GM21723 (cell line): ENCODE measurements at regions not wholly inside any gene's neighbourhood (a gene's known extent, or its start where the extent isn't known, plus 50 kb on each side); places are given as distances from the start of the nearest gene placed in this dataset.

ENCODE experiments used
- ATAC-seq: cut with Tn5 transposase; IDR thresholded peaks from one replicate; pipeline ENCODE4 v1.9.1; 2021; ENCODE audit warnings: mild to moderate bottlenecking, moderate library complexity; ENCODE audit not compliant: unreplicated experiment

DNA sequence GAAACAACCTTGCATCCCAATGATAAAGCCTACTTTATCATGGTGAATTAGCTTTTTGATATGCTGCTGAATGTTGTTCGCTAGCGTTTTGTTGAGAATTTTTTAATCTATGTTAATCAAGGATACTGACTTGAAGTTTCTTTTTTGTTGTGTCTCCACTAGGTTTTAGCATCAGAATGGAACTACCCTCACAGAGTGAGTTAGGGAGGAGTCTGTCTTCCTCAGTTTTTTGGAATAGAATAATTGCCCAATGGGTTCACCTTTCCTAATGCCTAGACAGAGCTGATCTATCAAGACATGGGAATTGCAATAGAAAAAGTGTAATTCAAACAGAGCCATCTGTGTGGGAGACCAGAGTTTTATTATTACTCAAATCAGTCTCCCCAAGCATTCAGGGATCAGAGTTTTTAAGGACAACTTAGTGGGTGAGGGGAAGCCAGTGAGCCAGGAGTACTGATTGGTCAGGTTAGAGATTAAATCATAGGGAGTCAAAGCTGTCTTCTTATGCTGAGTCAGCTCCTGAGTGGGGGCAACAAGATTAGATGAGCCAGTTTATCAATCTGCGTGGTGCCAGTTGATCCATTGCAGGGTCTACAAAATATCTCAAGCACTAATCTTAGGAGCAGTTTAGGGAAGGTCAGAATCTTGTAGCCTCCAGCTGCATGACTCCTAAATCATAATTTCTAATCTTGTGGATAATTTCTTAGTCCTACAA lies 237.4 kb upstream of the PPP2R3A start:
- no peak for ATAC-seq

DNA sequence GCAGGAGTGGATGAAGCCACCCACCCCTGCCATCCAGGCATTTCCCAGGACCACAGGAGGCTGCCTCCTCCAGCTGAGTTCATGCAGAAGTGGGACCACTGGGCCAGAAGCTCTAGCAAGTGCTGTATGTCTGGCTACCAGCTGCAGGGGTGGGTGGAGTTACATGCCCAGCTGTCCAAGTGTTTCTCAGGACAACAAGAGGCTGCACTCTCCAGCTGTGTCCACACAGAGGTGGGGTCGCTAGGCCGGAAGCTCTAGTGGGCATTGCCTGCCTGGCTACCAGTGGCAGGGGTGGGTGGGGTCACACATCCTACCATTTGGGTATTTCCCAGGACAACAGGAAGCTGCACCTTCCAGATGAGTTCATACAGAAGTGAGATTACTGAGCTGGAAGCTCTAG lies 234.0 kb upstream of the PPP2R3A start:
- ATAC-seq, result no peak

DNA sequence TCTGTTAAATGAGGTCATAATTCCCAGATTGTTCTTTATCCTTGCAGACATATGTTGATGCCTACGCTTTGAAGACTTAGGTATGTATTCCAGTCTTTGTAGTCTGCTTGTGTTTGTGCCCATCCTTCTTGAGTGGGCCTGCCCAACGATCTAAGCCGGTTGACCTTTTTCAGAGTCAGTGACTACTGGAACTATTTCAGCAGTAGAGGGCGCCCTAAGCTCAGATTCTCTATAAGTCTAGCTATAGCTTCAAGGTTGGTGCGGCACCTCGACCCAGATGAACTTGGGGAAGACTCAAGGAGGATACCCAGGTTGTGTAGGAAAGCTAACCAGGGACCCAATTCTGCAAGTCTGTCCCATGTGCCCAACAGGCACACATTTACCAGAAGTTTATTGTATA lies 228.8 kb upstream of the PPP2R3A start:
- no peak for ATAC-seq

DNA sequence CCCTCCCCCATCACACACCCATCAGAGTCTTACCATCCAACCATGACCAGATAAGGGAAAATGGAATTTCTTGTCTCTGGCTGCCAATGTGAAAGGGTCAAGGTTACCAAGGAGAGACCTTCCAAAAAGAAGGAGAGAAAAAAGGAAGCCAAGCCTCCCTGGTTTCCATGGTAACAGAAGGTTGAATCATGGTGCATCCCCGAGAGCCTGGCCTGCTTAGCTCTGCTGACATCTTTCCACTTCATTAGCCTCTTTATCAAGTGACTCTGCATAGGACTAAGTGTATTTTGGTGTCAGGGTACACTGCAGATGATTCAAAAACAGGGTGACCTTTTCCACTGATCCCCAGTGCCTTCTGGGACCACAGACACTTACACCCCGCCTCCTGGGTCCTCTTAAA lies 225.7 kb upstream of the PPP2R3A start:
- ATAC-seq, result no peak

DNA sequence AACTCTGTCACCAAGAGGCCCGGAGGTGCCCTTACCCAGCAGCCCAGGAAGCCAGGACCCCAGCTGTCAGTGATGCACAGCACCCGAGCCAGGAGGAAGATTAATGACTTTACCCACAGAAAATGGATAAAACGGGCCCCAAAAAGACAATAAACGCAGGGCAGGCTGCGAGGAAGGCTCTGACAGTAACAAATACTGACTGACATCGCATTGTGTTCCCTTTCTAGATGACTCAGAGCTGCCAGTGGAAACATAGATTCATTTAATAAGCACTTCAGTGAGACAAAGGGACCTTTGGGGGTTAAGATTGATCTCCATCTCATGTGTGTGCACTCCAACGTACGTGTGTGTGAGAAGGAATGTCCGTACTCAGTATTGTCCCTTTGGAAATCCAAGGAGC lies 225.3 kb upstream of the PPP2R3A start:
- ATAC-seq, result no peak

DNA sequence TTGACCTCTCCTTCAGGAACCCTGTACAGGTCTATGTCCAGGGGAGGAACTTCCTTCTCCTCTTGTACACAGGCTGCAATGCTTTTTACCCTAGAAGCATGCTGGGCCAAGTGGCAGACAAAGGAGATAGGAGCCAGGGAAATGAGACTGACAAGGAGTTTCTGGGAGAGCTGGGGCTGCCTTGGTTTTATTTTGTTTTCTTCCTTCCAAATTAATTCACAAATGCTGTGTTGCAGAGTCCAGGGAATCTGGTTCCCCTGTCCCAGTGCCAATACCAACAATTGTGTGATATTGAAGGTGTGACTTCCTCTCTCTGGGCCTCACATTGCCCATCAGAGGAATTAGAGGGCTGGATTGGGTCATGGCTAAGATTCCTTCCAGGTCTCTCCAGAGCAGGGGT lies 224.8 kb upstream of the PPP2R3A start:
- no peak for ATAC-seq

DNA sequence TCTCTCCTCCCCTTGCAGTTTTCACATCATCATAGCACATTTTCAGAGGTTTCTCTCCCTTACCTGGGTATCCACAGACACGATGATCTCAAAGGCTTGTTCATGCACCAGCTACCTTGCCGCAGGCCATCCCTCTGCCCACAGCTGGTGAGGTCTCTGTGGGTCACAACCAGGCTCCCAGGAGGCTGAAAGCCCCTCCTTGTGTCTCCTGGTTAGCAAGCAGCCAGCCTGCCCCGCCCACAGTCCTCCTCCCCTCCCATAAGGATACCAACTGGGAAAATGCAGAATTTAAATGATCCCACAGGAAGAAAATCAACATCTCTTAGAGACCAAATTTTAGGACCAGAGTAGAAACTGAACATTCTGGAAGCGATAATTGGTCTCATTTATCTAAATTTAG lies 213.5 kb upstream of the PPP2R3A start:
- ATAC-seq, result no peak

DNA sequence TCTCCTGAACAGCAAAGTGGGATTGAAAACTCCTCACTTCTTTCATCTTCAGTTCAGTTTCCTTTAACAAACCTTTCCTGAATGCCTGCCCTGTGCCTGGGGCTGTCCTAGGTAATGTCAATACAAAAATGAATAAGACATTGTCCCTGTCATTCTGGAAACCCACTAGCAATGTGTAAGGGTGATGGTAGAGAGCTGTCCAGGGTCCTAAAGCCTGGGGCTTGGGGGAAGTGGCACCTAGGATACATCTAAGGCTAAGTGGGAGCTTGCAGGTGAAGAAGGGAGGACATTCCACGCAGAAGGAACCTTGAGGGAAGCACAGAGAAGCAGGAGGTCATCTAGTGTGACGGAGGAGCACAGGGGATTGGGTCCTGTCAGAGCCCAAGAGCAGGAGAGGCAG lies 212.7 kb upstream of the PPP2R3A start:
- no peak for ATAC-seq

DNA sequence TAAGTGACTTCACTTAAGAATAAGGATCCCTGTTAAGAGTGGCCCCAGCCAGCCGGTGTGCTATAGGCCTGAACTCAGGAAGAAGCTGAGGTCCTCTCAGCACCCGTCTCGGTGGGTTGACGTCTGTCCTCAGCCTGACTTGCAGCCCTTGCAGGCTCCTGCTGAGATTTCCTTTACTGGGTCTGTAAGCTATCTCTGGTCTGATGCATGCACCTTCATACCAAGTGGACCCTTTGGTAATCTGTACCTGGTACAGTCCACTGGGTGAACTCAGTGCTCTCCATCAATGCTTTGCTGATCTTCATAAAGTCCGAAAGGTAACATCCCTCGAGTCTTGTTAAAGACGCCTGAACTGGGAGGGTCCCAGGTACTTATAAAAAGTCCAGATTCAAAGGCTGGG lies 212.0 kb upstream of the PPP2R3A start:
- no peak for ATAC-seq

DNA sequence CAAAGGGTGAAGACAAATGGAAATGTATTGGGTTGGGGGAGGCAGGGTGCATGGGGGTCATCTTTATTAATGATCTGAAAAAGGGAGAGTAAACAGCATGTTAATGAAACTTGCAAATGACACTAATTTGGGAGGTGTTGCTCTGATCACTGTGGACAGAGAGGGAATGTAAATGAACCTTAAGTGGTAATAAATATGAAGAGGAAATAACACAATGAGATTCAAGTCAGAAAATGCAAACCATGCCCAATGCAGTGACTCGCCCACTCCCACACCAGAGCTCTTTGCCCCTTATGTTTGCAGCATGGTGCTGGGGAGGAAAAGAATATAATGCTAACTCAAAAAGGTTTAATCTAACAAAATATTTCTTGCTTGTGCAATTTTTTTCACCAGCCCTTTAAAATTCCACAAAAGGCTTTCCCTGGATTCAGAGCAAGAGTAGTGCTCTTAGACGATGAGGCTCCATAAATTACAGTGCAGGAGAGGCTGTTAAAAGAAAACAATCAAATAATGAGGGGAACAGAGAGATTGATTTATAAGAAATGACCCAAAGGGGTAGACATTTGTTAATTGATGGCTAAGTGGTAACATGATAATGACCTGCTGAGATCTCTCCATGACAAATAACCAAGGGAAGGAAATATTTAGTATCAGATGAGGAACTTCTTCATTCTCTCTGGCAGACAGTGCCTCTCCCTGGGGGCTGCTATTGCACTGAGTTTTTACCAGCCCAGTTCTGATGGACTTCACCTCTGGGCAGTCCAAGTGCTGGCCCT lies 210.0 kb upstream of the PPP2R3A start:
- no peak for ATAC-seq

DNA sequence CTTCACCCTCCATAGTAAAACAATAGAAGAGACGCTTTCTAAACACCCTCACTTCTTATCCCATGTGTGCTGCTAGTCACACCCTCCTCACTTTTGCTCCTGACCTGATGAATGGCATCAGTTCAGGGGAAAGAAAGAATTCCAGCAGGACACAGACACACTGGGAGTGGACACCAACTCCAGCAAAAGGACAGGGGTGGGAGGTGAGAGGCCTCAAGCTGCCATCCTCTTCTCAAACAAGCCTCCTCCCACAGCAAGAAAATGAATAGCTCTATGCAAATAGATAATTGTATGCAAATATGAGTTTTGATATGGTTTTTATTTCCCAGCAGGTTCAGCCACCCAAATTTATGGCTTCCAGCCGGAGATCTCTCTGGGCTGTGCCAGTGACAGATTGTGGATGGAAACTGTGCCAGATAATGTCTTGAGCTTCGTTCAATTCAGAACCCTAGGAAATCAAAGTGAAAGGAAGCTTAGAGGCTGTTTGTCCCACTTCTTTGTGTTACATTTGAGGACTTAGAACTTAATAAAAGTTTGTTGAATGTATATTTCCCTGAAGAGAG lies 209.3 kb upstream of the PPP2R3A start:
- ATAC-seq, result no peak

DNA sequence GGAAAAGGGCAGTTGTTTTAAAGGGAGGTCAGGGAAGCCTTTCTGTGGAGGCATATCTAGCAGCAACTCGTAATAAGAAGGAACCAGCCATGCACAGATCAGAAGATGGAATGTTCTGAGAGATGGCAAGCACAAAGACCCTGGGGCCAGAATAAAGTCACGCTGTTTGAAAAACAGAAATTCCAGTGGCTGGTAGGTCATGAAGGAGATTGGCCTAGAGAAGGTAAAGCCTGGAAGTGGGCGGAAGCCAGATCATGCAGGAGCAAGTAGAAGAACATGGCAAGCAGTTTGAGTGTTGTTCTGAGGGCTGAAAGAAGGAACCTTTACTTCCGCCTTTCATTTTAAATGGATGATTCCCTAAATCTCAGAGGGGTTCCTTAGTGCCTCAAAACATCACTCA lies 208.1 kb upstream of the PPP2R3A start:
- no peak for ATAC-seq

DNA sequence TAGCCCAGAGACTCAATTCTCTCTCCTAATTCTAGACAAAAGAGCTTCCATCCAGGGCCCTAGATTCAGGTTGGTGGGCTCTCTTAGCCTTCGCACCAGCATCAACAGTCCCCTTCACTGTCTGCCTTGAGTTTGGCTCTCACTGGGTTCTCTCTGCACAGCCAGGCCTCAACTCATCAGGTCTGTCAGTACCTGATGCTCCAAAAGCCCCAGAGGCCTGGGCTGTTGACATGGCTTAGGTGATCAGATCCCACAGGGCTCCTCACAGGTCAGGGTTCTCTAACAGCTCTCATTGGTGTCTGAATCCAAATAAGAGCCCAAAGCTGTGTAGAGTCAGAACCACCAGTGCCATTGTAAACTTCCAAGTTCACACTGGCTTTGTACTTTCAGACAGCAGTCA lies 206.6 kb upstream of the PPP2R3A start:
- ATAC-seq, result no peak

DNA sequence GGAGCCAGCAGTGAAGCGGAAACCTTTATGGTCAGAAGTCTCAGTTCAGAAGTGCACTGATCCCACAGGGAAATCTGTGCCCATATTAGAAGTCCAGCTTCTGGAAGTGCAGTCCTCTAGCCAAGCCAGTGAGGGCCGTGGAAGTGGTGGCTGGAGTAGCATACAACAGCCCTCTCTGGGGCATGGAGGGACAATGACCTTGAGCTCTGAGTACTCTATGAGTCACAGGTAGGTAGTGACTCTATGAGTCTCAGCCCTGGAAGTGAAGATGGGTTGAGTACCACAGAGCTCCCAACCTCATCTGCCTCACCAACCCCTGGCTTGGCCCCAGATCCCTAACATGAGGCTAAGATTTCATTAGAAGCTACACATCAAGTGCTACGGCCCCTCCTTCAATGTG lies 205.9 kb upstream of the PPP2R3A start:
- ATAC-seq, result no peak

DNA sequence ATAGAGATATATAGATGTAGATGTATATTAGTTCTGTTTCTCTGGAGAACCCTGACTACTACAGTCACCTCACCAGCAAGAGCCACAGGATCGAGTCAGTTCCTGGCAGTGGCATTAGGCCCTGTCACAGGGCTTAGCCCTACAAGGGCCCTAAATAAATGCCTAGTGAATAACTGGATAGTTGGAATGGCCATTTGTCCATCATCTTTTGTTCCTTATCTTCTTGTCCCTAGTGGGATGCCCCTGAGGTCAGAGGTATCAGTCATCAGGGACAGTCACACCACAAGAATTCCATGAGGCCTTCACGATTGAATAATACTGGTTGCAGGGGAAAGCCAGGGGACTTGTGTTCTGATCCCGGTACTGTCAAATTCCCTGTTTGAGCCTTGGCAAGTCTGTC lies 204.9 kb upstream of the PPP2R3A start:
- no peak for ATAC-seq

DNA sequence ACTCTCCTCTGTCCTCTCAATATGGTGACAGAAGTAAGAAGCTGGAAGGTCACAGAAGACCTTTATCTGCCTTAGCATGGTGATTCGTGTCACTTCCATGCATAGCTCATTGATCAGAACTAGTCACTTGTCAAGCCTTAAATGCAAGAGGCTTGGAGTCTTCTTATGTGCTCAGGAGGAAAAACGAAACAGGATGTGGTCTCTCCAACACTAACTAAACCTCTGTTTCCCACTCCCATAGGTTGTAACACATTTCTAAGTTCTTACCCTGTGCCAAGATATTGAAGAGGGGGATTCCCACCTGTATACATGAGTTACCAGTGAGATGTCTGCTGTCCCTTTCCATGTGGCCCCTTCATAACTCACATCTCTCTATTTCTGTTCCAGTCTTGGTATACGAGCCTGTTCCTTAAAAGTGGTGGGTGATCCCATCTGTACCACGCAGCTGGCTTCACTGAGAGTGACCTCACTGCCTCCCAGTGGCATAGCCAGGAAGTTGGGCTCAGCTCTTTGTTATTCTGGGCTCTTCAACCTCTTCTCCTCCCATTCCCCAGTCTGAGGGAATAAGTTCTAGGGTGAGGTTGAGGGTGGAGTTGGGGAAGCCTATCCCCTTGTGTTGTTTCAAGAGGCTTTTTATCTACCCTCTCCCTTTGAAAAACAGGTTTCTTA lies 203.2 kb upstream of the PPP2R3A start:
- ATAC-seq, result no peak

DNA sequence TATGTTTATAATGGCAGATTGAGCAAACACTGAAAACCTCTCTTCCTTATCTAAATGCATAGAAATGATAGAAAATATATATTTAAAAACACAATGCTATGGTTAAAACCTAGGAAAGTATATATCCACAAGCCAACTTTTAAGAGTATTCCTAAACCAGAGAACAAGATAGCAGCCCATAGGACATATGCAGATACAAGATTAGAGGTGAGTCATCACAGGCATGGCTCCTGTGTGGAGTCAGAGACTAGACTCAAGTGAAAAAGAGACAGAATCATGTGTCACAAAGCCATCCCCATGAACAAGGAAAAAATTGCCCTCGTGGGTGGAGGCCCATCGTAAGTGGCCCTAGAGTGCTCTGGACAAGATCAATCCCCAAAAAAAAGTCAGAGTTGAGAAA lies 199.4 kb upstream of the PPP2R3A start:
- ATAC-seq, result no peak

DNA sequence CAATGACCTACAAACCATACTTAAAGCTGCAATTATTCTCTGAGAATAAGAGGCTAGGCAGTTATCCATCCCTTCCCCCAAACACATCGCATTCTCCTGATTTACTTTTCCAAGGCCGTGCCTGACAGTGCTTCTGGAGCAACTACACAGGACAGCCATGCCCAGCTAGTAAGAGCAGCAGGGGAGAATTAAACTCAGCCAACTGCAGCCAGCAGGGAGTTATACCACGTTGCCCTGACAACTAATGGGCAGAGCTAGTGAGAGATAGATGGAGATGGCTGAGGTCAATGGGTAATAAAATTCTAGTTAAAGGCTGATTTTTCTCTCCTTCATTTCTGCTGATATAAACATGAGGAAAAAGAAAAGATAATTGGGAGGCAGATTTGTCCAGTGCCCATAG lies 193.8 kb upstream of the PPP2R3A start:
- no peak for ATAC-seq

DNA sequence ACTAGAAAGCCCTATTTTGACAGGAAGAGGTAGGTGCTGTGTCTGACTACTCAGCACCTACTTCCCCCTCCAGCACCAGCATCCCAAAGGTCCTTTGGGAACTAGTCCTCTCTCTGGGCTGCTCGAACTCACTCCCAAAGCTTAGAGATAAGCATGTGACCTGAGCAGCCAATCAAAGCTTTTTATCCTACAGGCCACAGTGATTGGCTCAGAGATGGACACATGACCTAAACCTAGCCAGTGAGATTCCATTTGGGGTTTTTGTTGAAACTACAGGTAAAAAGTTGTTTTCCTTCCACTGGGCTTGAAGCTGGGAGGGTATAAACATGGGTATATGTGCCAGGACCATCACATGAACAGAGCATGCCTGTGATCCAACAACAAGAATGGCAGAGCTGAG lies 186.5 kb upstream of the PPP2R3A start:
- ATAC-seq, result no peak

DNA sequence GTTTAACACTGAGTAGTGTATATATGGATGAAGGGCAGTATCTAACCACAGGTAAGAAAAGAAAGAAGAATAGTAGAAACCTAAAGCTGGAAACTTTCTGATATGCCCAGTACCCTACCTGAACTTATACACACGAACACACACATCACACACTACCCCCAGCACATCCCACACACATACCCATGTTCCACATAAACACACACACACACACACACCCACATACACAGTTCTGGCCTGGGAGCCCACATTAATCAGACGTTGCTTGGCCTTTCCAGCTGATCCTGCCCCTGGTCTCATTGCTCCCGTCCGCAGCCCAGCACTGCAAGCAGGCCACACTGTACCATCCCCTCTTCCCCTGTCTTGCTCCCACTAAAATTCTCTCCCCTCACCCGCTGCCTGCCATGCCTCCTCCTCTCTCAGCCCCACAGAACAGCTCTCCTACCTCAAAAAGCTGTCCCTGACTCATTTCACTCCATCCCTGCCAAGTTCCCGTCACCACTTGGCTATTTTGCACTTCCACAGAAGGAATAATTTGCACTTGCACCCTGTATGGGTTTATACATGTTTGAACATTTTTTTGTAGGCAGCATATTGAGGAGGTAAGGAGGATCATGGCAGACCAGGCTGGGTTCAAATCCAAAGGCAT lies 185.8 kb upstream of the PPP2R3A start:
- ATAC-seq, result no peak
